ENCODE measurements at regions not wholly inside any gene's neighbourhood (a gene's known extent, or its start where the extent isn't known, plus 50 kb on each side); places are given as distances from the start of the nearest gene placed in this dataset. TPM values are rescaled to one million over a fixed set of nuclear protein-coding genes. Genes with fewer than 3 reads are reported as not detected.

GRCh38 chr10:20953120-20953519 is 56.0 kb upstream of the NEBL start:
- no peak for TF ChIP-seq POLR2A (IDR thresholded peaks at IDR 0.05)
- no peak for TF ChIP-seq CTCF (IDR thresholded peaks at IDR 0.05)
- intact Hi-C loops (cut with DNase I), result no loop called here
- Histone ChIP-seq H3K9me3 (no peaks in the 10 kb centered on the region), H3K27ac (no peak overlapping the region), H3K36me3 (replicated peaks in 1 of 2; ENCODE audit: insufficient read depth in 1 of 2, low read depth in 2 of 2) (no peaks in the 10 kb centered on the region), H3K4me1 (no peaks in the 10 kb centered on the region), H3K27me3 (no peaks in the 10 kb centered on the region), H3K4me3 (no peak overlapping the region)
- WGBS, 2 donors, result 88 to 92% methylated on average over 3 of the region's 3 CpGs
- DNase-seq, result no peak
- no peak for ATAC-seq

GRCh38 chr10:20949967-20950366 is 52.9 kb upstream of the NEBL start:
- Histone ChIP-seq H3K4me1 (no peaks in the 10 kb centered on the region), H3K27me3 (no peaks in the 10 kb centered on the region), H3K9me3 (no peaks in the 10 kb centered on the region), H3K27ac (no peak overlapping the region), H3K4me3 (no peak overlapping the region), H3K36me3 (replicated peaks in 1 of 2; ENCODE audit: insufficient read depth in 1 of 2, low read depth in 2 of 2) (no peaks in the 10 kb centered on the region)
- no peak for TF ChIP-seq CTCF (IDR thresholded peaks at IDR 0.05)
- WGBS, 2 donors, result 75 to 78% methylated on average over 6 of the region's 6 CpGs
- ATAC-seq (no peak), DNase-seq (no peak)
- intact Hi-C loops (cut with DNase I), result no loop called here

- ATAC-seq, result no peak
- intact Hi-C loops (cut with DNase I), result no loop called here
- Histone ChIP-seq H3K27ac (no peak overlapping the region), H3K4me1 (no peaks in the 10 kb centered on the region), H3K9me3 (no peaks in the 10 kb centered on the region), H3K27me3 (no peaks in the 10 kb centered on the region), H3K36me3 (replicated peaks in 1 of 2; ENCODE audit: insufficient read depth in 1 of 2, low read depth in 2 of 2) (no peaks in the 10 kb centered on the region), H3K4me3 (no peak overlapping the region)
- WGBS, 2 donors, result 82 to 88% methylated on average over 7 of the region's 7 CpGs
- no peak for TF ChIP-seq CTCF (IDR thresholded peaks at IDR 0.05)
- TF ChIP-seq POLR2A (IDR thresholded peaks at IDR 0.05), result no peak
- DNase-seq, result no peak
Observed at GRCh38 chr10:20948686-20949327, 51.7 kb upstream of the NEBL start.

Small RNAs in the stretch of these regions (small RNA-seq; reads per million reads assigned to genes)
- gene AL158209.2, result not detected
- gene RF00017, result not detected
- not detected for gene RNU6-15P
